Stimulated activated CD4-positive, alpha-beta T cell treated with anti-CD3 and anti-CD28 coated beads, Interleukin-15, amount 100 ng/mL, for 1 hour (primary cell): ENCODE measurements at regions not wholly inside any gene's neighbourhood (a gene's known extent, or its start where the extent isn't known, plus 50 kb on each side); places are given as distances from the start of the nearest gene placed in this dataset.
"Not testable (repeated sequence)": the region's sequence is repeated elsewhere in the genome, so short reads cannot be mapped to it uniquely, and the experiment has no call there.

Experiments
- DNase-seq, 2 donors: peaks; one replicate each; pipeline ENCODE4 v3.0.0-alpha.2; 2020; ENCODE audit warnings: low read depth in 1 of 2, low spot score in 1 of 2

DNA sequence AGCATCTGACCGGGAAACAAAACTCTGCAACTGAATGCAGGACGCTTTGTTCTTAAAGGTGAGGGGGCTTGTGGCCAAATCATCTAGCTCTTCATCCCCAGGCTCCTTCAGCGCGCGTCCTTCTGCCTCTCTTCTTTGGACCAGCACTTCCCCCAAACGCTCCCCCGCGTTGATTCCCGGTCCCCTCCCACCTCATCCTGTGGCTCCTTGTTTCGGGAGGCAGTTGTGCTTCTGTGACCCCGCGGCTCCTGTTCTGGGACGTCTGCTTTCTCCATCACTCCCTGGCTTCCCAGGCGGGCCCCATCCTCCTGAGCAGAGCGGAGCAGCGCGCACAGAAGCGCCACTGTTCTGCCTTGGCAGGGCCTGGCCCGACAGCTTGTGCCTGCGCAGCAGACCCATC, 109.7 kb upstream of the ZNG1E start:
- DNase-seq = not testable (repeated sequence)

DNA sequence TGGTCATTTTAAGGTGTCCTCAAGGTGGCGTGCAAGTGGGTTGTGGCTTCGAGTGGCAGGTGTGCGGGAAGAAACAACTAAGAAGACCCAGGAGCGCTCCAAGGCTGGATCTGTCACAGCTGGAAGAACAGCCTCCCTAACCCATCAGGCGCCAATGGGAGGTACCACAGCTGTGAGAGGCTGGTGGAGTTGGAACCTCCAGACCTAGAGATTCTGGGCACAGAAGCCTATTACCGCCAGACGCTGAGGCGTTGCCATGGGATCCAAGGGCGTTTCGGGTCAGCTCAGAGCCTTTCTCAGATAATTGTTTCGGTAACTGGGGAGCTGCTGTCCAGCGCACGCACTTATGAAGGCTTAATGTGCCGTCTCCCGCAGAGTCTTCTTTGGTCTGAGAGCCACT, 156.7 kb upstream of the ZNG1E start:
- DNase-seq = not testable (repeated sequence)

DNA sequence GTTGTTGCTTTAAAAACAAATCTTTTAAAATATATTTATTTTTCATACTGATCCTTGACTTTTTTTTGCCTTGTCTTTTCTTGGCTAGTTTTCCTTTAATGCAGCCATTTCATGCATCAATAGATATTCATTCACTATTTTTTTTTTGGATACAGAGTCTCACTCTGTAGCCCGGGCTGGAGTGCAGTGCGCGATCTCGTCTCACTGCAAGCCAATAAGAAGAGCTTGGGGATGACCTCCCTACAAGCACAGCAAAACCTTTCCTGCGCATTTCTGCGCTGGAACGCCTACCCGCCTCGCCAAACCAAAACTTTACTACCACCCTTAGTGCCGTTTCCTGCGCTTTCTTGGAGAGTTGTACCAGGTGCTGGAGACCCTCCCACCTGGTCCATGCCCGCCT, 161.3 kb upstream of the ZNG1E start:
- not testable (repeated sequence) for DNase-seq

DNA sequence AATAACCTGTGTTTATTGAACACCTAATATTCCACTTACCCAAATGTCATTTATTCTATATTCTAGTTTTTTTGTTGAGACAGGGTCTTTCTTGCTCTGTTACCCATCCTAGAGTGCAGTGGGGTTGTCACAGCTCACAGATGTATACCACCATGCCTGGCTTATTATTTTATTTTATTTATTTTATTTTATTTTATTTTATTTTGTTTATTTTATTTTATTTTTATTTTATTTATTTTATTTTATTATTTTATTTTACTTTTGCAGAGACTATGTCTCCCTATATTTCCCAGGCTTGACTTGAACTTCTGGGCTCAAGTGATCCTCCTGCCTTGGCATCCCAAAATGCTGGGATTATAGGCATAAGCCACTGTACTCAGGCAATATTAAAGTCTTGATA, 167.8 kb upstream of the ZNG1E start:
- DNase-seq = not testable (repeated sequence)

DNA sequence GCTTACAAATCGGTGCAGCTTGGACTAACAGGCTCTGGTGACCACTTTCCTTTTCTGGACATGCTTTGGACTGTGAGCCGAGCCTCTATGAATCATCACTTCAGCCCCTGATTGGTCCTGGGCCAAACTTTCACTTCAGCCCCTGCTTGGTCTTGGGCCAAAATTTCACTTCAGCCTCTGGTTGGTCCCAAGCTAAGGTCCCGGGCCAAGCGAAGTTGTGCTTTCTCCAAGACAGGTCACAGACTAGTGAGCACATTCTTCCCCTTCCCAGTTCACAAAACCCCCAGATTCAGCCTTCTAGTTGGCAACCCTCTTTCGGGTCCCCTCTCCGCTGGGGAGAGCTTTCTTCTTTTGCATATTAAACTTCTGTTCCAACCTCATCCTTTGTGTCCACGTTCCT, 171.0 kb upstream of the ZNG1E start:
- DNase-seq = not testable (repeated sequence)

DNA sequence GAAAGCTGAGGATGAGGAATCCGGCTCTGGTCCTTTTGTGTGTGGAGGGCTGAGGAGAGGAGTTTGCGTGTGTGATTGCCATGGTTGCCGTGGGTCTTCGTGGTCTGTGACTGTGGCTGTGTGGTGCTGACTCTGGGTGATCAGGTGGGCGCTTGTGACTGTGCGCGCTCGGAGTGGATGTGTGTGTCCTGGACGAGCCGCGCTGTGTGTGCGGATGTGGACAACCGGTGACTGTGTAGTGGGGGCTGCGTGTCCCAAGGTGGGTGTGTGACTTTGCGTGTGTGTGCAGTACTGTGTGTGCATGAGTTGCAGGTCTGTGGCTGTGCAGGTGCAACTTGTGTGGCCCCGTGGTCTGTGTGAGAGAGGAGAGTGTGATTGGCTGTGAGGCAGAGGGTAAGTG, 172.0 kb upstream of the ZNG1E start:
- DNase-seq = not testable (repeated sequence)

DNA sequence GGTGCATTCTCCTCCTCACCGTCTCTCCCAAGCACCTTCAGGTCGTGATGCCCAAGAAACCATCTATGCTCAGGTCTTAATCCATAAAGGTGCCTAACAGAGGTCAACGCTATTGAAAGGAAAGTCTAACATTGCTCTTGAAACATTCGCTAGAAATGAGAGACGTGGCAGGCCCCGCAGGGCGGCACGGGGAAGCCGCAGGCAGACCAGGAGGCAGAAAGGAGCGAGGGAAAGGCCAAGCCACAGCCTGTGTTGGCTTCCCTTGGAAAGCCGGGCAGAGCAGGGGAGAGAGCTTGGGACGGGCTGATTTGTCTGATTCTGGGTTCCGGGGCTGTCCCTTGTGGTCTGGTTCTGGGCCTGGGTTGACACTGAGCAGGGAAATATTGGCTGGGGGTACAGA, 192.8 kb upstream of the ZNG1E start:
- DNase-seq = not testable (repeated sequence)

DNA sequence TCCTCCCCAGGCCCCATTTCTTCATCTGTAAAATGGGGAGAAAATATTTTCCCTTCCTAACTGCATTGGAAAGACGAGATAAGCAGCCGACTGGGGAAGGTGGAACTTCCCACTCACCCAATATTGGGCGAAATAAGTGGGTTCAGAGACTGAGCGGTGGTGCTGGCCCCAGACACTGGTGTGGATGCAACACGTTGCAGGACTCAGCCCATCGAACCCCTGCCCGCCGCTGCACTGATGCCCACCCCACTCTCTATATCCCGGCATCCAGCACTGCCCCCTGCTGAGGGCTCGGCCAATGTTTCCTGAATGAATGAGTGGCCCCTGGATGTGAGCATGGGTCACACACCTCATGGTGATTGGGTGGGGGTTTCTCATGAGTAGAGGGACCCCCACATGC, 194.4 kb upstream of the ZNG1E start:
- DNase-seq = not testable (repeated sequence)

DNA sequence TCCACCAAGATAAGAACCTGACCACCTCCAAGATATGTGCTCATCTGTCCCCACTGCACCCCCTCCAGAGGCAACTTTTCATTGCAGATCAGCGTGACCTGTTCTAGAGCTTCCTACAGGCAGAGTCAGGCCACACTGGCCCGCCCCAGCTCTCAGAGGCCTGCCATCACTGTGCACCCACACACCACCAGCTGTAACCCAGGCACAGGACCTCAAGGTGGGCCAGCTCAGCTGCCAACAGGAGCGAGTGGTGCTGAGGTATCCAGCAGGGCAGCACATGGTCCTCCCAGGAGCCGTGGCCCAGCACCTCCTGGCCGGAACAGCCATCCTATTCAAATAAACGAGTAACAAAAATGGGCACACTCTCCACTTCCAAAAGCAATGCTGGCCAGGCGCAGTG, 189.9 kb upstream of the FOXD4L5 start:
- DNase-seq = not testable (repeated sequence)

DNA sequence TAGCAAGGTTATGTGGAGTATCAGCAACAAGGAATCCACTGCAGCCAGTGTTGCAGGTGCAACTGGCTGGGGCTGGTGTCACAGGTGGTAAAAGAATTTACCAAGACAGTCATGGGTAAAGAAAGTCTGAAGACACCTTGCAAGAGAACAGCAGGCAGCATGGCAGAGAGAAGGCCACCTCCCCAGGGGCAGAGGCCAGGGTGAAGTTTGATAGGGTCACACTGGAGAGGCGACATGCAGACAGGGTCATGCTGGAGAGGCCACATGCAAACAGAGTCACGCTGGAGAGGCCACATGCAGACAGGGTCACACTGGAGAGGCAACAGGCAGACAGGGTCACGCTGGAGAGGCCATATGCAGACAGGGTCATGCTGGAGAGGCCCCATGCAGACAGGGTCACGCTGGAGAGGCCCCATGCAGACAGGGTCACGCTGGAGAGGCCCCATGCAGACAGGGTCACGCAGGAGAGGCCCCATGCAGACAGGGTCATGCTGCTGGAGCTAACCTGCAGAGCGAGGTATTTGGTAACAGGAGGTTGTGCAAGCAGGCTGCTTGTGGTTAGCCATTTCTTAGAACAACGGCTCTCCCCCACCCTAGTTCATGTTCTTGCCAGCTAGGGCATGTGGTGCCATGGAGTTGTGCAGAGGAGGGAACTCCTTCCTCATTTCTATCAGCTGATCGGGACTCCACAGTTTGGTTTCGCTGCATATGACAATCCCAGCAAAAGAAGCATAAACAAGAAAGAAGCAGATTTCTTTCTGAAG, 188.2 kb upstream of the FOXD4L5 start:
- not testable (repeated sequence) for DNase-seq

DNA sequence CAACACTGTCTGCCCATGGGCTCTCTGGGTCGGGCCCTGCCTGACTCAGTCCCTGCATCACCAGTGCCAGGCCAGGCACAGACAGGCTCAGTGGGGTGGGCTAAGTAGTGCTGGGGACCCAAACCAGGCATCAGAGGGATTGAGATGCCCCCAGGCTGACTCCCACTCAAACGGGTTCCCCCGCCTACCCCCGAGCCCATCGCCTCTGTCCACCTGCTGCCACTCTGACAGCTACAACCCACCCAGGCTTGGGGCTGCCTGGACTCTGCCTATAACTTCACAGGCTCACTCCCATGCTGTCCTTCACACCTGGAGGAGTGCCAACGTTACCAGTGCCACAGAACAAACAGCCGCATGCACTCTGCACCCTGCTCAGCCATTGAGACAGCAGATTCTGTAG, 186.1 kb upstream of the FOXD4L5 start:
- DNase-seq = not testable (repeated sequence)

DNA sequence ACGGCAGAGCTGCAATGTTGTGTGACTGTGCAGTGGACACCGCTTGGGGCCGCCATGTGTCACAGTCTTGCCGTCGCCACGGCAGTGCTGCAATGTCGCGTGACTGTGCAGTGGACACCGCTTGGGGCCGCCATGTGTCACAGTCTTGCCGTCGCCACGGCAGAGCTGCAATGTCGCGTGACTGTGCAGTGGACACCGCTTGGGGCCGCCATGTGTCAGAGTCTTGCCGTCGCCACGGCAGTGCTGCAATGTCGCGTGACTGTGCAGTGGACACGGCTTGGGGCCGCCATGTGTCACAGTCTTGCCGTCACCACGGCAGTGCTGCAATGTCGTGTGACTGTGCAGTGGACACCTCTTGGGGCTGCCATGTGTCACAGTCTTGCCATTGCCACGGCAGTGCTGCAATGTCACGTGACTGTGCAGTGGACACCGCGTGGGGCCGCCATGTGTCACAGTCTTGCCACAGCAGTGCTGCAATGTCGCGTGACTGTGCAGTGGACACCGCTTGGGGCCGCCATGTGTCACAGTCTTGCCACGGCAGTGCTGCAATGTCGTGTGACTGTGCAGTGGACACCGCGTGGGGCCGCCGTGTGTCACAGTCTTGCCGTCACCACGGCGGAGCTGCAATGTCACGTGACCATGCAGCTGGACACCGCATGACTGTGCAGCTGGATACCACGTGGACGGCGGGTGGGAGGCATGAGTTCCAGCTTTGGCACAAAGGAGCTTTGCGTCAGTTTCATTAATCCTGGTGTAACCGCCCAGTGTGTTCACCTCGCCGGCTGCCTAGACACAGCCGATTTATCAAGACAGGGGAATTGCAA, 182.1 kb upstream of the FOXD4L5 start:
- not testable (repeated sequence) for DNase-seq

DNA sequence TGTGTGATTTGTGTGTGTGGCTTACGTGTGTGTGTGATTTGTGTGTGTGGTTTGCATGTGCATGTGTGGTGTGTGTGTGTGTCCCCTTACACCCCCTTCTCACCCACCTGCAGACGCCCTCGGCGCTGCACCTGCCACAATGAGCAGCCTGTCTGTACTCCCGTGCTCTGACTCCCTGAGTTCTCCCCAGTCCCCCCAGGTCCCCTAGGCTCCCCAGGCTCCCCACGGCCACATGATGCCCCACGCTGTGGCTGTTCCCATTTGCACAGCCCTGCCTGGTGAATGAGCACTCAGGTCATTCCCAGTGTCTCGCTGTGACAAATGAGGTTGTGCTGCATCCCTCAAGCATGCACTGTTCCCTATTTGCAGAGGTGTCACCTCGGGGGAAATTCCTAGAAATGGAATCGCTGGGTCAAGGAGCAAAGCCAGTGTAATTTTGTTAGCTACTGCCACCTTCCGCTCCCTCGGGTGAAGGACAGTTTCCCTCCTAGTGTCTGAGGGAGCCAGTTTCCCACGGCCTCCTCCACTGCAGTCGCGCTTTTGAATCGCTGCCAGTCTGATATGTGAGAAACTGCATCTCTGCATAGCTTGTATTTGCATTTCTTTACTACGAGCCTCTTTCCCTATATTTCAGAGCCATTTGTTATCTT, 180.4 kb upstream of the FOXD4L5 start:
- not testable (repeated sequence) for DNase-seq

DNA sequence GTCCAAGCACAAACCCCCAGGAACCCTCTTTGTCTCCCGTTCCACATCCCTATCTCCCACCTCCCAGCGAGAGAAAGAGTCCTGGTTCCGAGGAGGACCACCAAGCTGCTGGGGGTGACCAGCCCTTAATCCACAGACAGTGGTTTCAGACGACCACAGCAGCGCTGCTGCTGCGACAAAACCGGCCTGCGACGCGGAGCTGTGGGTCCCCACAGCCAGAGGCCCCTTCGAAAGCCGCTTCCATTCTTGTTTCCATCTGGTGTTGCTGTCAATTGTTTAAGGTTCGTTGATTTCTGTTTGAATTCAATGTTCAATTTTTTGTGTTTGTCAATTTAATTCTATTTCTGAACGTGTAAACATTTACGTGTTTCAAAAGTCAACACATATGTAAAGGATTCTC, 177.5 kb upstream of the FOXD4L5 start:
- not testable (repeated sequence) for DNase-seq

DNA sequence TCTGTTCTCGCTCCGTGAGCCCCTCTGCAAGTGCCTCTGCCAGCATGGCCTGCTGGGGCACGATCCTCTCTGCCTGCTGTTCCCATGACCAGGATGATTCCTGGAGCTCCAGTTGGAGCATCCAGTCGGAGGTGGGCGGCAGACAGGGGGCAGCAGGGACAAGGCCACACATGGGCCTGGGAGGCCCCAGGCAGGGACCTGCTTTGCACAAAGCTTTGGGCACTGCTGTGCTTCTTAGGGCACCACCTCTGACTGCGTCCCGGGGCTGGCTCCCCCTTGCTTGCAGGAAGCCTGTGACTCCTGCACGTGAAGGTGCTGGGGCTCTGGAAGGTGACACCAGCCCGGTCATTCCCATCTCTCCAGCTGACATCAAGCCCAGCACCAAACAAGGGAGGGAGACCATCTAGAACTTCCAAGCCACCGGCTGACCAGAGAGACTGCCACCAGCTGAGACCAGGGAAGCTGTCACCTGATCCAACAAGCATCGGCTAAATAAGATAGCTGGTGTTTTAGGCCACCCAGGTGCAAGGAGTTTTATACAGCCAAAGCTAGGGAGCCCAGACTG, 174.8 kb upstream of the FOXD4L5 start:
- no peak for DNase-seq

DNA sequence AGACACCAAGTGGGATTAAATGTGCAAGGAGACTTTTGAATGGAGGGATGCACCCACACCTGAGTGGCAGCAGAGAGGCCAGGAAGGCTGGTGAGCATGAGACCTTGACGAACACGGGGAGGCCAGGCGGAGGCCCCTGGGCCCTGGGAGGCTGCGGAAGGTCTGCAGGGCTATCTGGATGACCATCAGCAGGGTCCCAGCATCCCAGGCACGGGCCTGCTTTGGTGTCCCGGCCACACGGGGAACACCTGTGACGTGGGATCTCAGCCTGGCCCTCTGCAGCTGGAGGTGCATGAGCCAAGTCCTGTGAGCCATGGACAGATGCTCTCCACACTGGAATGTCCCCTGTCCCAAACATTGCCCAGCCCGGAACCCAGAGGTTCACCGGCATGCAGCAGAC, 174.0 kb upstream of the FOXD4L5 start:
- DNase-seq = no peak

DNA sequence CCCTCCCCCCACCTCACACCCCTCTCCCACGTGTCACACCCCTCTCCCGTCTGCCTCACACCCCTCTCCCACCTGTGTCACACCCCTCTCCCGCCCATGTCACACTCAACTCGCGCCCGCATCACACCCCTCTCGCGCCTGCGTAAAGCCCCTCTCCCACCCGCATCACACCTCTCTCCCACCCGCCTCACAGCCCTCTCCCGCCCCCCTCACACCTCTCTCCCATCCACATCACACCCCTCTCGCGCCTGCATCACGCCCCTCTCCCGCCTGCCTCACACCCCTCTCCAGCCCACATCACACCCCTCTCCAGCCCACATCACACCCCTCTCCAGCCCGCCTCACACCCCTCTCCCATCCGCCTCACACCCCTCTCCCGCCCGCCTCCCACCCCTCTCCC, 173.5 kb upstream of the FOXD4L5 start:
- DNase-seq = no peak

DNA sequence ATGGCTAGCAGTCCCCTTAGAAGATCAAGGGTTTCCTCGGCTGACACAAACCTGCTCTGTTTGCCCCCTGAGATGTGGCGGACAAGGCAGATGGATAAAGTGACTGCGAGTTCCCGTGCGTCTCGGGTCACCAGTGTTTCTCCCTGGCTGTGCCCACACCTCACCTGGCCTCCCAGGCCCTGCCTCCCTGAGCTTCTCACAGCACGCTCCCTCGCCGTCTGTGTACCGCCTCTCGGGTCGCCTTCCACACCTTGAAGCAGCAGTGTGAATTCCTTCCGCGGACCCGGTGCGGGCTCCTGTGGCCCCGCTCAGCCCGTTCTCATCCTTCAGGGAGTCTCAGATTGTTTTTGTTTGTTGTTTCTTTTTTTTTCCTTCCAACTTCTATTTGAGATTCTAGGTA, 172.0 kb upstream of the FOXD4L5 start:
- DNase-seq = not testable (repeated sequence)

DNA sequence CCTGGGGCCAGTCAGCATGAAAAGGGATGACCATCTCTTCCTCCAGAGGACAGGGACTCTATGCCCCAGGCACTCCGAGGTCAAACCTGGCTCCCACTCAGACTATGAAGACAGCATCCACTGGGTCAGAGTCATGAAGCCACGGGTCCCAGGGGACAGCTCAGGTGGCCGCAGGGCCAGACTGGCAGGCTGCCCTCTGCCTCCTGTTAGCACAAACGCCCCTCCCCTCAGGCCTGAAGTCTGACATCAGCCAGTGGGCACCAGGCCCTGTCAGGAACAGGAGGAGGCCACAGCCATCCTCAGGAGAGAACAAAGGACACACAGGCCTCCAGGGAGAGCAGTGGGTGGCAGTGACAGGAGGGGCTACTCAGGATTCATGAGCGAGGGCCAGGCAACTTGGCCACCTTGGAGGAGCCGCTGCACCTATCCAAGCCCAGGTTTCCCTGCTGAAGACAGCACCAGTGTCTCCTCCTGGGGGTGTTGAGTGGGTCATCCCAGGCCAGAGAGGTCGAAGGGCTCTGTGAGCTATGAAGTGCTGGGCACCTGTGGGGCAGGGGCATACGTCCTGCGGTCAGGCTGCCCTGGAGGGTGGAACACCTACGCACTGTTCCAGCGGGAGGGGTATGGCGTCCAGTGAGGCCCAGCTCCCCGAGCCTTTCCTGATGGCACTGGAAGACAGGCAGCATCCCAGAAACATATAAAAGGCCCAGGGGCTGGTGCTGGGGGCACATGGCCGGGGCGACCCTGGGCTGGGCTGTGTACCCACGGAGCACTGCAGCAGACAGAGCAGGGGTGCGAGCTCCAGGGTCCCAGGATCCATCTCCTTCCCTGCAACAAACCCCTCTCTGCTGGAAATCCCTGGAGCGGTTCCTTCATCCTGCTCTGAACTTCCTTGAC, 171.0 kb upstream of the FOXD4L5 start:
- DNase-seq = not testable (repeated sequence)

DNA sequence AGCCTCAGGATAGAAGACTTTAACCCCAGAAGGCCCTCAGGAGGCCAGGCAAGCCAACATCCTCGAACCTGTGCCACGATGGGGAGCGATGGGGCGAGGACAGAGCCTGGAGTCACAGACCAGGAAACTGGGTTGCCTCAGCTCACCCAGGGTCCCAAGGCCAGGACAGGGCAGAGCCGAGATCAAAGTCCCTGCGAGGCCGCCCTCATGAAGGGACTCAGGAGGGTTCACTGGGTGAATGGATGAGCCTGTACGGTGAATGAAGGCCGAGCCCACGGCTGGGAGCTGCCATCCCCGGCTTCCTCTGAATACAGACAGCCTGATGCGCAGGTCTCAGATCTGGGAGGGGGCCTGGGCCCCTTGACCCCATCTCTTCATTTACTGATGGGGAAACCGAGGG, 170.1 kb upstream of the FOXD4L5 start:
- not testable (repeated sequence) for DNase-seq
